C4-2B (cell line): ENCODE measurements at regions not wholly inside any gene's neighbourhood (a gene's known extent, or its start where the extent isn't known, plus 50 kb on each side); places are given as distances from the start of the nearest gene placed in this dataset.

Source experiments
- H3K27ac ChIP-seq: fragments of 450-650 bp; 2 replicates; pipeline ENCODE4 v1.5.1; 2017
- ZFX ChIP-seq: fragments of 450-650 bp; IDR thresholded peaks from 2 replicates; pipeline ENCODE4 v1.6.1; 2017
- TF ChIP-seq, protein P1 (sequence below): fragments of 450-650 bp; conservative IDR thresholded peaks from 2 replicates; pipeline ENCODE4 v1.5.1; 2017; ENCODE audit warnings: mild to moderate bottlenecking

DNA sequence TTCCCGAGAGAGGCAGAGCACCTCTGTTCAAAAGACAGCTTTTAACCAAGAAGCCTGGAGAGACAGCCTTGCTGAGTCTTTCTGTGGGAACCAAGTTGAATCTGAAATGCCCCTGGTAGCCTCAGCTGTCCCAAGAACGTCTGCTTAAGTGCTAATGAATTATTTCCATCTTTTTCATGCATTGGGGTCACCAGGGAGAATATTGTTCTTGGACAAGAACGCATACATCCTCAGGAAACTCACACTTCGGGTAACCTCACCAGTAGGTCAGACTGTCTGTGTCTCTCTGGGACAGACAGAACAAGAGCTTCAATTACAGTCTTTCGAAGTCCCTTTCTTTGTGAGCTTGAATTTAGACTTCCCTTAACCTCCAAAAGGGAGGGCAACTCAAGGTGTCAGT is 134.6 kb upstream of the ADAMTS18 start:
- no peak overlapping the region for H3K27ac ChIP-seq
- TF ChIP-seq ZFX: no peak
- TF ChIP-seq, protein P1, sequence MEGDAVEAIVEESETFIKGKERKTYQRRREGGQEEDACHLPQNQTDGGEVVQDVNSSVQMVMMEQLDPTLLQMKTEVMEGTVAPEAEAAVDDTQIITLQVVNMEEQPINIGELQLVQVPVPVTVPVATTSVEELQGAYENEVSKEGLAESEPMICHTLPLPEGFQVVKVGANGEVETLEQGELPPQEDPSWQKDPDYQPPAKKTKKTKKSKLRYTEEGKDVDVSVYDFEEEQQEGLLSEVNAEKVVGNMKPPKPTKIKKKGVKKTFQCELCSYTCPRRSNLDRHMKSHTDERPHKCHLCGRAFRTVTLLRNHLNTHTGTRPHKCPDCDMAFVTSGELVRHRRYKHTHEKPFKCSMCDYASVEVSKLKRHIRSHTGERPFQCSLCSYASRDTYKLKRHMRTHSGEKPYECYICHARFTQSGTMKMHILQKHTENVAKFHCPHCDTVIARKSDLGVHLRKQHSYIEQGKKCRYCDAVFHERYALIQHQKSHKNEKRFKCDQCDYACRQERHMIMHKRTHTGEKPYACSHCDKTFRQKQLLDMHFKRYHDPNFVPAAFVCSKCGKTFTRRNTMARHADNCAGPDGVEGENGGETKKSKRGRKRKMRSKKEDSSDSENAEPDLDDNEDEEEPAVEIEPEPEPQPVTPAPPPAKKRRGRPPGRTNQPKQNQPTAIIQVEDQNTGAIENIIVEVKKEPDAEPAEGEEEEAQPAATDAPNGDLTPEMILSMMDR: no peak

DNA sequence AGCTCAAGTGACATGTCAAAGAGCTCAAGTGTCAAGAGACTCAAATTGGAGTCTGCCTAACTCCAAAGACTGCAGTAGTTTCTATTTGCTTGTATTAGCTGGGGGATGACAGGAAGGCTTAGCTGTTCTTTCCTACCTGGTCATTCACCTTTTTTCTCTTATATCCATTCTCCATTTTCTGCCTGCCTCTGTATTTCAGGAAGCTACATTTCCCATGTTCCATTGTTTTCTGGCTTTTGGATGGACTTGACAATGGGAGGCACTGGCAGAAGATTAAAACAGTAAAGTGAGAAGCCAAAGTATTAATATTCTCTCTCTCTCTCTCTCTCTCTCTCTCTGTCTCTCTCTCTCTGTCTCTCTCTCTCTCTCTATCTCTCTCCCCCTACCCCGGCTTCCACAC is 135.7 kb upstream of the ADAMTS18 start:
- TF ChIP-seq, protein P1: no peak
- no peak for TF ChIP-seq ZFX
- H3K27ac ChIP-seq: no peak overlapping the region

DNA sequence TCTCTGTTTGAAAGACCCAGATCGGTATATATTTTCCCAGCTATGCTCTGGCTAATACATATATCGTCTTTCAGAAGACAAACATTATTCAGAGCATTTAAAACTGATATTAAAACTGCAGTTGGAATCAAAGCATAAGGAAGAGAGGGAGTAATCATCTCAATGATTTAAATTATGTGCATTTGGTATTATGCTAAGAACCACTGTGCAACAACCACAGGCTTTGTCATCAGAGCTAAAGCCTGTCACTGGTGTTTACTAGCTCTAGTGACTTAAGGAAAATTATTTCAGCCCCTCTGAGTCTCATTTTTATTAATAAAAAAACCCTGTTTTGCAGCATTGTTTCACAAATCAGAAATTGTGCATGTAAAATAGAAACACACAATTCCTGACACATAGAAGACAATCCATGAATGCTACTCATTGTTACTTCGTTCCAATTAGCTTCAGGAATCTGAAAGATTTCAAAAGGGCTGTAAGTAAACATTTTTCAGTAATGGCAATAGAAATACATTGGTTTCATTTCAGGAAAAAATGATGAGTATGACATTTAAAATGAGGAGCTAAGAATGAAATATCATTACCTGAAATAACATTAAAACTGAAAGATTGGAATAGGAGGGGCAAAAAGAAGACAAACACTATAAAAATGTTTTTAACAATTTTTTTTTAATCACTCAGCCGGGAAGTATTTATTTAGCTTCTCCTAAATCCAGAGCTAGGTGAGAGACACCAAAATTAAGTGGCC is 136.5 kb upstream of the ADAMTS18 start:
- no peak overlapping the region for H3K27ac ChIP-seq
- TF ChIP-seq ZFX: no peak
- TF ChIP-seq, protein P1: no peak

DNA sequence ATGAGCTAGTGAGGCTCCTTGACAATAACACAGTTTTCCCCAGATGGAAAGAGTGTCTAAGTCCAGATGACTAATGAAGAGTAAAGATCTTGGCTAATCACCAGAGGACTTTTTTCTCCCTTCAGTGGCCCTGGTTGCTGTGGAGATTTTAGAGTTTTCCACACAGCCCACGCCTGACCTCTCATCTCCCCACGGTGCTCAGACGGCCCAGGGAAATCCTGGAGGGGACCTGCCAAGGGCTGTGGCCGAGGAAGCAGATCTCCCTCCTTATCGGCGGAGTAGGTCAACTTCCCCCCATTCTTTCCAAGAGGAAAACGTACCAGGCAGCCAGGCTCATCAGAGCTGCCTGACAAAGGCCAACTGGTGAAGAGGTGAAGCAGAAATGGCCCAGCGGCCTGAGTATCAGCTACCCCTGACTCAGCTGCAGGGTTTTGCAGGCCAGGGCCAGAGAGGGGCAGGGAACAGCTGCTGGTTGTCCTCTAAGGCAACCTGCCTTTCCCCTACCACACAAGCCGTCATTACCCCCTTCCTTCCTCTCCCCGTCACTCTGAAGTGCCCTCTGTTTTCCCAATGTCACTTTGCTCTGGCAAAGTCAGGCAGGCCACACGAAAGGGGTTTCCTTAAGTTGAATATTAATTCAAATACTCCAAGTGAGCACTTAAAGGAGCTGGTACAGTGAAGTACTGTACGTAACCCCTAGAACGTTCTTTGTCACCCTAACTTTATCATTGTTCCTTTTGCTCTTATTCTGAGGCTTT is 140.2 kb upstream of the ADAMTS18 start:
- no peak overlapping the region for H3K27ac ChIP-seq
- TF ChIP-seq, protein P1: no peak
- TF ChIP-seq ZFX: no peak

DNA sequence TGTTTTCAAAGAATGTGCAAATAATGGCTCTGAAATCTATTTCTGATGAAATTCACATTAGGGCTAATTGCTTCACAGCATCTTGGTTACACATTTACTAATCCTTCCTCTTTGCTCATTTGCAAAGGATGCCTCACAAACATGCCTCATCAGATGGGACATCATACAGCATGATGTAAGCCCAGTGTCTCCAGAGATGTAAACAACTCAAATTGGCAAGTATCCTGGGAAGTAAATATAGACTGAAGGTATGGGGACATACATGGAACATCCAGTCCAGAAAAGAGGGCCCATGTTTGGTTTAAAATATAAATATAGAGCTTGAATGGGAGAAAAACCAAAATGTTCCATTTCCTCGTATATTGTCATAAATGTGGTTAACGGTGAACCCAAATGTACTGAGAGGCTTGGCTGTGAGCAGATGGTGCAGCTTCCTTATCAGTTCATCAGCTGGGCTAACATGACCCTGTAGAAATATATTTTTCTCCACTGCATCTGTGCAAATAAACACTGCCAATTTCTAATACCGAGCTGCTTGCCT is 142.9 kb upstream of the NUDT7 start:
- TF ChIP-seq ZFX: no peak
- TF ChIP-seq, protein P1: no peak
- no peak overlapping the region for H3K27ac ChIP-seq

DNA sequence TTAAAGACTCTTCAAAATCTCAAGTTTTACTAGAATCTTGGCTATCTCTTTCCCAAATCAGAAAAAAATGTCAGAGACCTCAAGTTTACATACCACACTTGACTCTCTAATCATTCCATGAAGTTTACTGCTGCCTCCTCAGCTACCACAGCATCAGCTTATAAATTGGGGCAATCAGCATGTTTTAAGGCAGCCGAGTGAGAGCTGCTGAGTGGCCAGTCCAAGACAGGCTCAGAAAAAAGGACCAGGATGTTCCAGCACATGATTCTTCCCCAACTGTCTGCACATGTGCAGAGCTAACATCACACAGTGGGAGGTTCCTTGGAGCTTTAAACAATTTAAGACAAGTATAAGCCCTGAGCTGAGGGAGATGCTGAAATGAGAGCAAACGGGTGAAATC is 140.6 kb upstream of the NUDT7 start:
- TF ChIP-seq, protein P1: no peak
- no peak for TF ChIP-seq ZFX
- H3K27ac ChIP-seq: no peak overlapping the region

DNA sequence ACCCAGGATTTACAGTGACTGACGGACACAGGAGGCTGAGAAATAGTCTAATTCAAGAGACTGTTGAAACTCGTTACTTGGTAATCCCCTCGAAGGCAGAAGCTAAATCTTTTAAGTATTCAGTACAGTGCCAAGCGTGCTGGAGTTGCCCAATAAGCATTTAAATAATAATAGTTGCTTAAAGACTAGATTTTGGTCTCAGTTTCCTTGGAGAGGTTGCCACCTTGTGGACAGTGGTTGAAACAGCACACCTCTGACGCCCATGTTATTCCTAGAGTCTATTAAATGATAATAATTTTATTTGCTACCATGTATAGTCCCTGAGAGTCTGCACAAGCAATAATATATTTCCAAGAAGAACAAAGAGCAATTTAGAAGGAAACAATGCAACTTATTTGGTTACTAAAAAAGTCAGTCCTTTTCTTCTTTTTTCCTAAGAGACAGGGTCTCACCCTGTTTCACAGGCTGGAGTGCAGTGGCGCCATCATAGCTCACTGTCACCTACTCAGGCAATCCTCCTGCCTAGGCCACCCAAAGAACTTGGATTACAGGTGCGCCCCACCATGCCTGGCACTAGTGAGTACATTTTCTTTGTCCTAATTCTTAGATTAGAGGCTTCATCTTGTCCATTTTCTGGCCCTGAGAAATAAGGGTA is 138.0 kb upstream of the NUDT7 start:
- TF ChIP-seq ZFX: no peak
- TF ChIP-seq, protein P1: peak; percentile 88
- no peak overlapping the region for H3K27ac ChIP-seq
